GM18508 (cell line): ENCODE measurements at regions not wholly inside any gene's neighbourhood (a gene's known extent, or its start where the extent isn't known, plus 50 kb on each side); places are given as distances from the start of the nearest gene placed in this dataset.

Experiments
- ATAC-seq: cut with Tn5 transposase; IDR thresholded peaks from one replicate; pipeline ENCODE4 v1.9.1; 2021; ENCODE audit warnings: moderate number of reproducible peaks; ENCODE audit not compliant: insufficient read depth, unreplicated experiment

DNA sequence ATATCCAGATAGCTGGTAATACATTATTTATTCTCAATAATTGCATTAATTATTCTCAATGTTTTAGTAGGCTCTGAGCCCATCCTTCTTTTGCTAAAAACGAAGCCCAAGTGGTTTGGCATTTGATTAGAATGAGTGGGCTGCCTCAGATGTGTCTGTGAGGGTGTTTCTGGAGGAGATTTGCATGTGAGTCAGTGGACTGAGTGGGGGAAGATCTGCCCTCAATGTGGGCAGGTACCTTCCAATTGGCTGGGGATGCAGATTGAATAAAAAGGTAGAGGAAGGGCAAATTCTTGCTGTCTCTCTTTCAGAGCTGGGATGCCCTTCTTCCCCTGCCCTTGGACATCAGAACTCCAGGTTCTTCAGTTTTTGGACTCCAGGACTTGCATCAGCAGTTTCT is 290.6 kb upstream of the SMIM30 start:
- ATAC-seq, result no peak

DNA sequence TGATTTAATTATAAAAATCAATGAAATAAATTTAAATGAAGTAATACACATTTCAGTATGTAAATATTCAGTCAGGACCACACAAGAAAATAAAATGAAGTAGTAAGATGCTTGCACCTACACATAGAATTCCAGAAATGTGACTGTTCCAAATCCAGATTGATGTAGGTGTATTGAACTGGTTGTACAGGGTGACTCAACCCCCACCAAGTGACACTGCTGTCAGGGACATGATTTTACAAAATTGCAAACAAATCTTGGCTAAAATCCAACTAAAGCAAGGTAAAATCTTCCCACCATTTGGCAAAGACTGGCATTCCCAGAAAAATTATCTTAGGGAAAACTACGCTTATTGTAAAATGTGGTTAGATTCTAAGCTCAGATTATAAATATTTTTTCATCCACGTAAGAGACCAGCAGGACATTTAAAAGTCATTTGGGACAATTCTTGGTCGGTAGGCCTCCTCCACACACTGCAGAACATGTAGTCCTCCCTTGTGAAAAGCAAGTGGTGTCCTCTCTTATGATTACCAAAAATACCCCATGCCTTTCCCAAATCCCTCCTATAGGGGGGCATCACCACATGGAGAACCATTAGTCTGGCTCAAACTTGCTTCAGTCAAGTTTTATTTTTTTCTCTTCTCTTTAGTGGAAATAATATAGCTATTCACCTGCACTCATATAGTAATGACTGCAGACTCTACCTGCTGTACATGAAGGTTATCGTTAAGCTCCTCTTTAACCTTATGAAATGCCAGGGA is 287.1 kb upstream of the SMIM30 start:
- no peak for ATAC-seq

DNA sequence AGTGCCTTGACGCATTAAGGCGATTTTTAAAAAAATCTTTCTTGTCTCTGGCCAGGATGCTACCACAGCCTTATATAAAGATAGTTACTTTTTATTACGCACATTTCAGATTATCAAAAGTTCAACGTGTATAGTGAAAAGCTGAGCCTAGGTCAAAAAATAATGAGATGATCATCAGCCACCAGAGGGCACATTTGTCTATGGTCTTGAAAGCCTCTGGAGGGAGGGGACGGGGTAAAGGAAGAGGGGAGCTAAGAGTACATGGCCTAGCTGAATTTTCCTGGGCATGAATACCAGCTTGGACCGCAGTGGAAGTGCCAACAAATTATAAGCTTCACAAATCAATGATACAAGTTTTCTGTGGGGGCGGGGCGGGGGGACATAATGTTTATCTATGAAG is 285.9 kb upstream of the SMIM30 start:
- ATAC-seq, result no peak

DNA sequence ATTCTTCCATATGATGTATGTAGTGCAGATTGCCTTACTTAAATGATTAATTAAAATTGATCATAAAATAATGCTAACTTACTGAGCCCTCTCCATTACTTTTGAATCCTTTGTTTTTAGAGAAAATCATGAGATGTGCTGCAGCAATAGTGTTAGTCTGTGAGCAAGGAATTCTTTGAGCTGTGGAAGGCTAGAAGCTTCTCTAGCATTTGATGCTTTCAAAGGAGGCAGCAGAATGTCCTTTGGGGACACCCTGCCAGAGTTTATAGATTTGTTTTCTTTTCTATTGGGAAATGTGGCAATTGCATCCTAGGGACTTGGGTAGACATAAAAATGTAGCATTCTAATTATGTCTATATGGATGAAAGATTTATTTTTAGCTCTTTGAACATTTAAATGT is 284.1 kb upstream of the SMIM30 start:
- ATAC-seq, result no peak

DNA sequence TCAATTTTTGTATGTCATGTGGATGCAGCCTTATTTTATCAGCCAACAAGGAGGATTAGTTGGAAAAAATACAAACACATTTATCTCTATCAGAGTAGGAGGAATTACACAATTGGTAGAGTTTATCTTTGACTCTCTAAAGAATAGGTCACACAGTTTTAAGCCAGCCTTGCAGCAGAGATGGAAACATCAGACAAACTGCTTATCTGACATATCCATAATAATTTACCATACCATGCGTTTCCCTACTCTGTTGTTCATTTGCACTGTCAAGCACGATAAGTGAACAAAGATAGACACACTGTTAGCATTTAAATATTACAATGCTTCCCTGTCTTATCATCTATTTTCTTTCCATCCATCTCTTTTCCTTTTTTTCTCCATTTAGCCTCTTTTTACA is 283.7 kb upstream of the SMIM30 start:
- ATAC-seq, result no peak

DNA sequence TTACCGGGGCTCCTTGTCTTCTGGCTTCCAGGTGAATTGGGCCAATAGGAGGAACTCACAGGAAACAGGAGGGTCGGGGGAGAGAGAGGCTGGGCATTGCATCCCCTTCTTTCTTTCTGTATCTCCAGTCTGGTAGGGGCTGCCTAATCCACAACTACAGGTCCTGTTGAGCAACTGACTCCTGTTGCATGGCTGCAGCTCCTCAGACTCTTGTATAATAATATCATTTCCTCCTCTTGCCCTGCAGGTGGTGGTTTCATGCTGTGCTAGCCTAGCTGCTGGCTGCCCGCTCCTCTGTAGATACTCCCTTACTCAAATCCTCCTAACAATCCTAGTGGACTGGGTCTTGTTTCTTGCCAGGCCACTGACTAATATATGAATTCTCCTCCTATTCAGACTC is 276.5 kb upstream of the SMIM30 start:
- no peak for ATAC-seq

DNA sequence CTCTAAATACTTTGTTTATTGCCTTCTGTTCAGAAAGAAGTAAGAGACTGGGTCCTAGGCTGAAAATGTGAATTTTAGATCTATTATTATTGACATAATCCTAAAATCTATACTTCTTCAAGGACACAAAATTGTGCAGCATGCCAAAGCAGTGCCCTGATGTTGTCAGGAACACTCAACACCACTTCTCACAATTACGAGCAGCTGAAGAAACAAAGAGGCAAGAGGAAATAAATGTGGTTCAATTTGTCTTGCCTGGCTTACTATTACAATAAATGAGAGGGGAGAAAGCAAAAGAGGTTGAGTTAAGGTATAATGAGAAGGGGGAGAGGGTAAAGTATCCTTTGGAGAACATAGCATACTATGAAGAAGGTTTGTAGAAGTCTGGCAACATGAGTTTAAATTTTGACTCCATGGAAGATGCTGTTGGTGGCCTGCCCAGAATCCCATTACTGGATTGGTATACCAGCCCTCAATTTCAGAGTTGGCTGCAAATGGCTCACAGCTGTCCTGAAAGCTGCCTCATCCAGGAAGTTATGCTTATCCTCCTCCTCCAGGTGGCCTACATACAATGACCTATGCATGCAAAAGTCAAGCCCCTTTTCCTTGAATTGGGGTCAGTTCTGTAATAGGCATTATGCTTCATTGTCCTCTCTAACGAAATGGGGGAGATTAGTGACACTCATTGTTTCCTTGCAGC is 274.6 kb upstream of the SMIM30 start:
- ATAC-seq, result no peak

DNA sequence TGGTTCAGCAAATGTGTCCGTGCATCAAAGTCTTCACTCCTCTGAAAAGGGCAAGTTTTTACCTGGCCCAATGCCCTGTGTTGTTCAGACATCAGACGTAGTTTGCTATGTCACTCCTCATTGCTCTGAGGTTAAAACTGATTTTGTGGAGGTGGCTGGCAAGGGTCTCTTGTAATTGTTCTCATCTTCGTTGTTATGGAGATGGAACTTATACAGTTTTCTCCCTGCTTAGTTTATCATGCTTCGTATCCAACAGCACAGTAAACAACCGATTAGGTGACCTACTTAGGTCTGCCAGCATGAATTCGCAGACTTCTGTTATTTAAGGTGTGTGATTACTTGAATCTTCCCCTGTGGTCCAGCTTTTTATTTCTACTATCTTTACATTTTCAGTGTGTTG is 274.1 kb upstream of the SMIM30 start:
- ATAC-seq, result no peak

DNA sequence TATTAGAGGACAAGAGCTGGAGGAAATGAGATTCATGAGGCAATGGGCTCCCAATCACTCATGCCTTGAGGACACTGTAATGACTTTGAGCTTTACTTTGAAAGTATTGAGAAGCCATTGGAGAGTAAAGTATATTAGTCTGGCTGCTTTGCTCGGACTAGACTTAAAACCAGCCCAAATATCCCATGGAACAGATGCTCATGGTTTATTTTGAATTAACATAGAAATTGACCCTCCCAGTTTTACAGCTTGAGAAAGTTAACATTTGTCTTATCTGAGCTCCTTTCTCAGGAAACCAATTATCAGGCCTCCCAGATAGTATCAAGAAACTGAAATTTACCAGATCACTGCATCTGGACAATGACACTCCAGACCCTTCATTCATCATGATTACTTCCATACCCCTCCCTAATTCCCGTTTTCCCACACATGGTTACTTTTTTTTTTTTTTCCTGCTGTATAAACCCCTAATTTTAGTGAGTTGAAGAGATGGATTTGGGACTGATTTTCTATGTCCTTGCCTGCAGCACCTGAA is 270.8 kb upstream of the SMIM30 start:
- ATAC-seq, result no peak

DNA sequence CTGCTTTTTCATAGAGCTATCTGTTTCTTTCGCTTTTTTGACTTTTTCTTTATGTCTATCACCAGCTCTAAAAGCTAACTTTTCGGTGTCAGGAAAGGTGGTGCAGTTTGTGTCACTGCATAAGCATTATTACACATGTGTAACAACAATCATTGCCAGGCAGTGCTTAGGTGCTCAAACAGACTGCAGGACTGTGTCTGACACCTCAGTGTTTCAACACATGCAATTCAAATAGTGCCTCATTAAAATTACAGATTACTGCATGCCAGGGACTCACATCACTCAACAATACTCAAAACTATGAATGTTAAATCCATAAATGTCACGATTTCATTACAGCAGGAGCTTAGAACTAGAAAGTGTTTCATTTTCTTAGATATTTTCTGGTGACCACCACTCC is 265.3 kb upstream of the SMIM30 start:
- ATAC-seq, result no peak

DNA sequence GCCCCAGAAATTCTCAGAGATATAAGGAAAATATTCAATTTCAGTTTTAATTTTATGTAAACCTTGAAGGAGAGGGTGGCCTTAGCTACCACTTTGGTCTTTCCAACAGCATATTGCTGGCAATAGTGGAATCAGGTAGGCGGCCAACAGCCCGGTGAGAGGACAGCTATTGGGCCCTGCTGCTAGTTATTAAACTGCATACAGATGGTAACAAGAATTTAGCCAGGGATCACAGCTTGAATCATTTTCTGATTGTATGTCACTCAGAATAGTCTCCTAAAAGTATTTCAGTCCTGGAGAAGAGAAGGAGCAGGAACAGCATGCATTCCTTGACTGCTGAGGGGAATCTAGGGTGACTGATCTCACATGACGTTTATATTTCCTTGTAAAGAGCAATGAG is 261.4 kb upstream of the SMIM30 start:
- ATAC-seq, result no peak

DNA sequence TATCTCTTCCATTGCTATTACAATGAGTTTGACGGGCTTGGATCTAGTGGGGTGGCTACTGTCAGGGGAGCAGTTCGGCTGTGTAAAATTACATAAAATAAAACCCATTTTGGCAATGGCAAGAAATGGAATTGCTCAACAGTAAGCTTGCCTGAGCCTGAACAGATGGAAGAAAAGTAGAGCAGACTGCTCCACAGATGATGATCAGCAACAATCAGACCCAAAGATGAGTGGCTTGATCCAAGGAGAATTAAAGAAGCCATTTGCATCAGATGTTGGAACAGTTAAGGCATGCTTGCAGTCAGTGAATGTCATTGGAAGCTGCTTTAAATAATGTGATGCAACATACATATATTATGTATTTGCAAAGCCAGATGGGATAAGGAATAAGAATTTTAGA is 256.6 kb upstream of the SMIM30 start:
- no peak for ATAC-seq

DNA sequence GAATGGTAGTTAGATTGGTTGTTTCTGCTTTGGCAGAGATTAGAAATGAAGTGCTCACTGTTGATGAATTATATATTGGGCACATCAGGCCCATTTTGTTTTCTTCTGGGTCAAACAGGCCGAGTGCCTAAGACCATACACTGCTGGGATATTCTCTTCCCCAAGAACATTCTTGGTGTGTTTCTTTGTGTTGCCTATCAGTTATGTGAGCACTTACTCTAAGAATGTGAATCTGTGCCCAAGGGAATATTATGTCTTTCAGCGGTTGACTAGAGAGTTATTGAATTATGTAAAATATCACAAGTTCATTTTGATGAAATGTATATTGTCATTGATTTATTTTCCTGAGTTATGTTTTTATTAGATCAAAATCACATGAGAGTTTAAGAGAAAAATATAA is 255.5 kb upstream of the SMIM30 start:
- ATAC-seq, result no peak

DNA sequence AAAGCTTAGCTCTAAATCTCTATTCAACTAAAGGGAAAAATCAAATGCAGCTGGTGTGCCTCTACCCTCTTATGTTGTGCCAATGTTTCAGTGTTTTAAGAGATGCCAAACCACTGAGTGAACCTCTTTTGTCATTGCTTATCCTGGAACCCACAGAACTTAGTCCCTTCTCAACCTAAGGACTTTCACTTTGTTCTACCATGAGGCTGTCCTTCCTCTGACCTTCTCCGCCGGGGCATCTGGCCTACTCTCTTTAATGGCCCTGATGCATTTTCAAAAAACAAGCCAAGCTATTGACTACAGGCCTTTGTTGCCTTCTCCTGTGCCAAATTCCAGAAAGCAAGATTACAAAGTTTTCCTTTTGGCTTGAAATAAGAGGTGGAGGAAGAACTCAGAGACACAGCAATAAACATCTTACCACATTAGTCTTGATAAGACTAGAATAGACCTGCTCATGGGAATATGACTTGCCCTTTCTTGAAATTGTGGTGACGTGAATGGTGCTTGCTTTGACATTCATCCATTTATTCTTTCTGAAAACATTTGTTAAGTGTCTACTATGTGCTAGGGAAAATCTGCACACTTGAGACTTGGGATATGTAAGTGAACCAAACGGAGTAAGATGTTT is 253.2 kb upstream of the SMIM30 start:
- ATAC-seq, result no peak

DNA sequence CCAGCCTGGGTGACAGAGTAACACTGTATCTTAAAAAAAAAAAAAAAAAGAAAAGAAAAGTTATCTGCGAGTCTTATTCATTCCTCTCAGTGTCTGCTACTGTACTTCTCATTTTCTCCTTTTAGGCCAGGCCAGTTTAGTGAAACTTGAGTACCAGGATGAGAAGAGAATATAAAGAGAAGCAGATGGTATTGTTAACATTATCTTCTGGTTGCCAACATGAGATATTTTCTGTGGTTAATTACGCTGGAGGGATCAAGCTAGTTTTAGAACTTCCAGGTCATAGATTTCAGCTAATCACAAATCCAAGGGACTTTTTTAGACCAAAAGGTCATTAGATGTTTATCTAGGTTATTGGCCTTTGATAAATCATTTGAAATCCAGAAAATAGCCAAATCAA is 252.6 kb upstream of the SMIM30 start:
- no peak for ATAC-seq

DNA sequence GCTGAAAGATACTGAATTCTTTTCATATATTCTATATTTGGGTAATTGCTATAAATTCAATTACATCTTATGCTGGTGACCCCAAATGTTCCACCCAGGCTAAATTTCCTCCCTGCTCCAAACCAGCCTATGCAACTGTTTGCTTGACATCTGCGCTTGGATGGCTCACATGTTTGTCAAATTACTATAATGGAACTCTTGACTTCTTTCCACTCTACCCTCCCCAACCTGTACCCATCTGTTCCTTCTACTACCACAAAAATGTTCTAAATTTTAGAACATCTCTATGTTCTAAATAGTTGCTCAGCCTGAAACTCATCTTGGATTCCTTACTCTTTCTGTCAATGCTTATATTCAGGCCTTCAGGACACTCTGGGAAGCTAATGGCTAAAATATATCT is 249.9 kb upstream of the SMIM30 start:
- ATAC-seq, result no peak

DNA sequence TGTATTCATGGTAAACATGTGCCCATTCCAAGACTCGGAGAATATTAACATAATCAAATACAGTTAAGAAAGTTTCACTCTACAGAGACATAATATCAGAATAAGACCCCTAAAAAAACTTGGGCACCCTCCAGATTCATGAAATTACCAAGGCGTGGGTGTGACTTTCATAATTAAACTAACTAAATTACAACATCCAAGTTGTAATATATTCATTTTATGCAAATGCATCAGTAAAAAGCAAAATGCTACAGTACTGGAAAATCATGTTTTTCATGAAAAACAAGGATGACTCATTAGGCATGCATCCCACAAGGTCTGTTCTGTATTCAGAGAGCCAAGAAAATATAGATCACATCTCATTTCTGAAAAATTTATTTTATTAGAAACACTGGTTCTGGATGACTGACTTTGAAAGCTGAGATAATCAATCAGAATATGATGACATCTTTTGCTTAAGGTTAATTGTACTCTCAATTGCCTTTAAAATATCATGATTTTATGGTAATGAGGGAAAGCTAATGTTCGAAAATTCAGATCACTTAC is 248.8 kb upstream of the SMIM30 start:
- ATAC-seq, result no peak

DNA sequence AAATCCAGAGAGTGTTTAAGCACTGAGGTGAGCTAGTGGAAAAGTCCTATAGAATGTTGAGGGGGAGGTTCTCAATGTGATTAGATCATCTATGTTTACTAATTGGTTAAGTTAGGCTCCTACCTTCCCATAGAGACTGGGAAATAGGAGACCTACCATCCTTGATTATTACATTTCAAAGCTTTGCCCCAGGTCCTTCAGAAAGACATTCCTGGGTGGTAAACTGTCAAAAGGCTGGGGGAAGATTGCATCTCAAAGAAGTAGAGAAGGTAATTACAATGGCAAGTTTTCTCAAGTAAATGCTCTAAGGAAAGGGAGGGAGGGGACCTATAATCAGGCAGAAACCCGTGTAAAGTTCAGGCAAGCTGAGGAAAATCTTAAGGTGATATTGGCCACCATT is 247.8 kb upstream of the SMIM30 start:
- ATAC-seq, result no peak

DNA sequence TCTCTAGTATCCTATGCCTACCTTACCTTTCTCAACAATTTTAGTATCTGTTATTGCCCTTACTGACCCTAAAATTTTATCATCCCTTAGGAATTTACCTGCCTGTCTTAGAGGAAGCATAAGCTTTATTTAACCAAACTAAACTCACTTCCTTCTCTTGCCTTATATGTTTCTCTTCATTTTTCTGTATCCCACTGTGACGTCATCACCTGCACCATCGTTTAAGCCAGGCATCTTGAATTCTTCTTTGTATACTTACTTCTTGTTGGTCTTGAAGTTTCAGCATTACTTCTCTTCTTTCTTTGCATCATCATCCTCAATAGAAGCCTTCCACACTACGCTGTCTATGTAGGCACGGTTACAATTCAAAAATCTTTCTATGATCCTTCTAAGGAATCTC is 231.0 kb upstream of the SMIM30 start:
- no peak for ATAC-seq

DNA sequence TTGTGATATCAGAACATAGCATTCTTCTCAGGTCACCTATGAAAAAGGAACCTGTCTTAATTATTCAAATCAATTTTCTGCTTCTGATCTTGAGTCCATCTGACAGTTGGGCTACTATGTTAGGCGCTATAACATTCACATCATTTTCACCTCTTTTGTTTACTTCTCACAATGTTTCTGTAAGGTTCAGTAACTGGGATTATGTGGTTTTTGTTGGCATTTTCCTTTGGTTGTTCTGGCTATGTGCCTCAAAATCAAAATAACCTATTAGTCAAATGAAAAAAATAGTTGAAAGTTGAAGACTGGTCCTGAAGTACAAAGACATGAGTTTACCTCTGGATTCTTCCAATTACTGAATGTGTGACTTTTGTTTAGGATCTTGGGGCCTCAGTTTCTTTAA is 221.3 kb upstream of the SMIM30 start:
- no peak for ATAC-seq

DNA sequence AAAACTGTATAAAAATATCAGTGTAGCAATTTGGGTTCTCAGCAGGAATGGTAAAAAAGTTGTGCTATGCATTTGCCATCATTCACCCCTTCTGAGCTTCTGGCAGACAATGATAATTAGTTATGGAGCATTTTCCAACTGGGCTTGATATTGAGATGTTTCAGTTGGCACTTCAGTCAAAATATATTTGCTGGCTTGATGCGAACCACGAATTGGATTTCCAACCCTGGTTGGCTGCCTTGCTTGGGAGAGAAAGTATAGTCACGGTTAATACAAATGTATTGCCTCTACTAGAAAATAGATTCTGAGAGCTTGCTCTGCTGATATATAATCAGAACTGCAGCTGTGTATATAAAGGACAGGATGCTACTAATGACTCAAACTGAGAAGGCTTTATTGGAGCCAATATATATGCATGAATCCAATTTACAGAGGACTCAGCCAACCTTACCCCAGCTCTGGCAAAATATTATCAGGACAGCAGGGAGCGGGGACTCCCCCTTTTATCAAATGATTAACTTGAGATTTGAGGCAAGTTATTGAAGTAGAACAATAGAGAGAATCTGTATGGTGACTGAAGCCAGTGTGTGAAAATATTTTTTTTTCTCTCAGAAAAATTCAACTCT is 219.8 kb upstream of the SMIM30 start:
- ATAC-seq, result no peak
